Right atrium auricular region (tissue), 2 donors: ENCODE measurements at regions not wholly inside any gene's neighbourhood (a gene's known extent, or its start where the extent isn't known, plus 50 kb on each side); places are given as distances from the start of the nearest gene placed in this dataset.

Experiments
- DNase-seq: peaks from one replicate; pipeline ENCODE4 v3.0.0-alpha.2; 2019; ENCODE audit warnings: low spot score
- H3K27ac ChIP-seq, 2 donors: fragments of 200-600 bp; sonication (generic); 1 replicate in 1 of 2; 2 replicates in 1 of 2; pipeline ENCODE4 v1.5.1; 2016 to 2019
- H3K27me3 ChIP-seq, 2 donors: fragments of 200-600 bp; sonication (generic); one replicate each; pipeline versions ENCODE4 v1.5.1 to v1.6.0; 2017 to 2019
- H3K36me3 ChIP-seq: fragments of 200-600 bp; sonication (generic); one replicate; pipeline ENCODE4 v1.5.1; 2016
- H3K4me1 ChIP-seq, 2 donors: fragments of 200-600 bp; sonication (generic); one replicate each; pipeline versions ENCODE4 v1.5.1 to v1.6.0; 2017 to 2019
- H3K4me3 ChIP-seq, 2 donors: fragments of 200-600 bp; sonication (generic); 1 replicate in 1 of 2; 2 replicates in 1 of 2; pipeline ENCODE4 v1.5.1; 2017 to 2019; ENCODE audit warnings: mild to moderate bottlenecking in 1 of 2, moderate library complexity in 1 of 2
- H3K9me3 ChIP-seq, 2 donors: fragments of 200-600 bp; sonication (generic); one replicate each; pipeline ENCODE4 v1.5.1; 2019
- CTCF ChIP-seq, 2 donors: fragments of 200-600 bp; sonication (generic); IDR thresholded peaks; one replicate each; pipeline ENCODE4 v1.5.1; 2019; ENCODE audit warnings: antibody characterized with exemption in 2 of 2

DNA sequence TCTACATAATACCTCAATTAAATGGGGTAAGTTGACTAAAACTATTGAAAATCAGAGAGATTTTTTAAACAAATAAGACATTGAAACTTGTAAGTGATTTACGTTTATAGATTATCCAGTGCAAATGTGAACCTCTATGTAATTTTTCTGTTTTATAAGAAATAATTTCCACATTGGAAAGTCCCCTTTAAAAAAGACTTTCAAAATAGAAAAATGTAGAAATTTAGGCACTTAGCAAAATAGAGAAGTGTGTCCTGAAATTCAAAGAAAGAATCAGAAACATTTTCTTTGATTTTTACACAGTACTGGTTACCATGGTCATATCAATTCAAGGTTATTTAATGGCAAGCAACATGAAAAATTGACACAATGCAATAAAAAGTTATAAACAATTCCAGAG is 290.9 kb upstream of the GPR149 start:
- H3K4me1 ChIP-seq: no peaks in the 10 kb centered on the region
- no peak overlapping the region for H3K27ac ChIP-seq
- no peaks in the 10 kb centered on the region for H3K27me3 ChIP-seq
- H3K9me3 ChIP-seq: no peaks in the 10 kb centered on the region
- H3K4me3 ChIP-seq: no peak overlapping the region
- no peak for DNase-seq
- no peak for TF ChIP-seq CTCF (IDR thresholded peaks at IDR 0.05)
- no peaks in the 10 kb centered on the region for H3K36me3 ChIP-seq

- H3K4me3 ChIP-seq: no peak overlapping the region
- no peaks in the 10 kb centered on the region for H3K4me1 ChIP-seq
- no peaks in the 10 kb centered on the region for H3K36me3 ChIP-seq
- H3K27me3 ChIP-seq: no peaks in the 10 kb centered on the region
- DNase-seq: no peak
- H3K27ac ChIP-seq: no peak overlapping the region
- H3K9me3 ChIP-seq: no peaks in the 10 kb centered on the region
- no peak for TF ChIP-seq CTCF (IDR thresholded peaks at IDR 0.05)
Observed at GRCh38 chr3:154718053-154718452, 288.1 kb upstream of the GPR149 start.

DNA sequence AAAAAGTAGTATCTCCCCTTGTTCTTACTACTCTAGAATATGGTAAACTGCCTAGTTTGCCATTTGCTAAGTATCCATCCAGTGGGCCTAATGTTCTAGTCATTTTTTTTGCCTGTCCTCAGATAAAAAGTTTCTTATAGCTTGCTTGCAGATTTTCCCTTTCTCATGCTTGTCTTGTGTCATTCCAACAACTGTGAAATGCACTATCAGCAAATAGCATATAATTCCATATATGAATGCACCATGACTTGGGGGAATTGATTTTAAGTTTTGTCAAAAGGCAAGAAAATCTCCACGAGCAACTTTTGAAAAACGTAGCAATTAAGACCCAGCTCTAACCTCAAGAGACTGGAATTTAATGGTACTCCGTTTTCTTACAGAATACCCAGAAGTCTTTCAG is 286.2 kb upstream of the GPR149 start:
- no peak for DNase-seq
- H3K4me3 ChIP-seq: no peak overlapping the region
- H3K4me1 ChIP-seq: no peaks in the 10 kb centered on the region
- no peak for TF ChIP-seq CTCF (IDR thresholded peaks at IDR 0.05)
- no peak overlapping the region for H3K27ac ChIP-seq
- H3K9me3 ChIP-seq: no peaks in the 10 kb centered on the region
- no peaks in the 10 kb centered on the region for H3K27me3 ChIP-seq
- H3K36me3 ChIP-seq: no peaks in the 10 kb centered on the region

DNA sequence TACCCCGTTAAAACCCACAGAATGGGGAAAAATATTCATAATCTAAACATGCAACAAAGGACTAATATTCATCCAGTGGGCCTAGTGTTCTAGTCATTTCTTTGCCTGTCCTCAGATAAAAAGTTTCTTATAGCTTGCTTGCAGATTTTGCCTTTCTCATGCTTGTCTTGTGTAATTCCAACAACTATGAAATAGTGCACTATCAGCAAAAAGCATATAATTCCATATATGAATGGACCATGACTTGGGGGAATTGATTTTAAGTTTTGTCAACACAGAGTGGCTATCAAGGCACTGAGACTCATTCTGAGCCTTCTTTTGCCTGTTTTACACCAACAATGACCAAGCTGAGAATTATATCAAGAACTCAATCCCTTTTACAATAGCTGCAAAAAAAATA is 278.6 kb upstream of the GPR149 start:
- H3K4me3 ChIP-seq: no peak overlapping the region
- no peaks in the 10 kb centered on the region for H3K9me3 ChIP-seq
- H3K36me3 ChIP-seq: no peaks in the 10 kb centered on the region
- TF ChIP-seq CTCF (IDR thresholded peaks at IDR 0.05): no peak
- H3K27ac ChIP-seq: no peak overlapping the region
- H3K4me1 ChIP-seq: no peaks in the 10 kb centered on the region
- H3K27me3 ChIP-seq: no peaks in the 10 kb centered on the region
- DNase-seq: no peak

DNA sequence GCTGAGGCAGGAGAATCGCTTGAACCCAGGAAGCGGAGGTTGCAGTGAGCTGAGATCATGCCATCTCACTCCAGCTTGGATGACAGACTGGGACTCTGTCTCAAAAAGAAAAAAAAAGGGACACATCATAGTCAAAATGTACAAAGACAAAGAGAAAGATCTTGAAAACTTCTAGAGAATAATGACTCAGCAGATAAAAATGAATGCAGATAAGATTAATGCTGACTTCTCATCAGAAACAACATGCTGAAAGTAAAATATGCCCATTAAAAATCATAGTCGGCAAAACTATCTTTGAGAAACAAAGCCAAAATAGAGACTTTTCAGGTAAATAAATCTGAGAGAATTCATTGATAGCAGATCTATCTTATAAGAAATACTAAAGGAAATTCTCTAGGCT is 271.1 kb upstream of the GPR149 start:
- no peak for DNase-seq
- H3K27me3 ChIP-seq: no peaks in the 10 kb centered on the region
- H3K27ac ChIP-seq: no peak overlapping the region
- no peak for TF ChIP-seq CTCF (IDR thresholded peaks at IDR 0.05)
- no peaks in the 10 kb centered on the region for H3K4me1 ChIP-seq
- no peaks in the 10 kb centered on the region for H3K36me3 ChIP-seq
- H3K9me3 ChIP-seq: no peaks in the 10 kb centered on the region
- no peak overlapping the region for H3K4me3 ChIP-seq

DNA sequence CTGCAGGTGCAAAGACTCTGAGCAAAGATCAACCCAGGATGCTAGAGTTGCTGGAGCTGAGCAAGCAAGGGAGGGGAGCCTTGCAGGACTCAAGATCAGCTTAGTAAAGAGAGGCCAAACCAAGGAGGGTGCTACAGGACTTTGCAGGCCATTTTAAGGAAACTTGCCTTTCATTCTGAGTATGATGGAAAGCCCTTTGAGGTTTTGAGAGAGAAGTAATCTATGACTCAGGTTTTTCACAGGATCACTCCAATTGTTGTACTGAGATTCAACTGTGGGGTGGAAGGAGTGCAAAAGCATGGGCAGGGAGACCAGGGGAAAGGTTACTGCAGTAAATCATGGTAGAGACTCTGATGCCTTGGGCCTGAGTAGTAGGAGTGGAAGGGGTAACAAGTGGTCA is 260.4 kb upstream of the GPR149 start:
- no peak for DNase-seq
- H3K4me3 ChIP-seq: no peak overlapping the region
- H3K27me3 ChIP-seq: no peaks in the 10 kb centered on the region
- H3K36me3 ChIP-seq: no peaks in the 10 kb centered on the region
- no peaks in the 10 kb centered on the region for H3K9me3 ChIP-seq
- no peaks in the 10 kb centered on the region for H3K4me1 ChIP-seq
- H3K27ac ChIP-seq: no peak overlapping the region
- no peak for TF ChIP-seq CTCF (IDR thresholded peaks at IDR 0.05)
